ENCODE measurements at regions not wholly inside any gene's neighbourhood (a gene's known extent, or its start where the extent isn't known, plus 50 kb on each side); places are given as distances from the start of the nearest gene placed in this dataset.

DNA sequence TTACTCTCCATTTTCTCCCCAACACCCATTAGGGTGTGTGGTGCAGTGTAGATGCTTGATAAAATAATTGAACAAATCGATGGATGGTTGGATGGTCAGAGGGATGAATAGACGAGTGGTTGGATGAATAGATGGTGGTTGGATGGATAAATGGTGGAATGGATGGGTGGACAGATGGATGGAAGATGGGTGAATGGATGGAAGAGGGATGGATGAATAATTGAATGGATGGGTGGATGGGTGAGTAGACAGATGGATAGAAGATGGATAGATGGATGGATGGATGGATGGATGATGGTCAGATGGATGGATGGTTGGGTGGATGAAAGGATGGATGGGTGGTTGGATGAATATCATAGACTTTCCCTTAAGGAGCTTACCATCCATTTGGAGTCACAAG is 95.0 kb upstream of the BOD1 start:
- TF ChIP-seq, protein P1, sequence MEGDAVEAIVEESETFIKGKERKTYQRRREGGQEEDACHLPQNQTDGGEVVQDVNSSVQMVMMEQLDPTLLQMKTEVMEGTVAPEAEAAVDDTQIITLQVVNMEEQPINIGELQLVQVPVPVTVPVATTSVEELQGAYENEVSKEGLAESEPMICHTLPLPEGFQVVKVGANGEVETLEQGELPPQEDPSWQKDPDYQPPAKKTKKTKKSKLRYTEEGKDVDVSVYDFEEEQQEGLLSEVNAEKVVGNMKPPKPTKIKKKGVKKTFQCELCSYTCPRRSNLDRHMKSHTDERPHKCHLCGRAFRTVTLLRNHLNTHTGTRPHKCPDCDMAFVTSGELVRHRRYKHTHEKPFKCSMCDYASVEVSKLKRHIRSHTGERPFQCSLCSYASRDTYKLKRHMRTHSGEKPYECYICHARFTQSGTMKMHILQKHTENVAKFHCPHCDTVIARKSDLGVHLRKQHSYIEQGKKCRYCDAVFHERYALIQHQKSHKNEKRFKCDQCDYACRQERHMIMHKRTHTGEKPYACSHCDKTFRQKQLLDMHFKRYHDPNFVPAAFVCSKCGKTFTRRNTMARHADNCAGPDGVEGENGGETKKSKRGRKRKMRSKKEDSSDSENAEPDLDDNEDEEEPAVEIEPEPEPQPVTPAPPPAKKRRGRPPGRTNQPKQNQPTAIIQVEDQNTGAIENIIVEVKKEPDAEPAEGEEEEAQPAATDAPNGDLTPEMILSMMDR (IDR thresholded peaks at IDR 0.05; ENCODE audit: poor library complexity) = no peak
- TF ChIP-seq EZH2 (IDR thresholded peaks at IDR 0.05; ENCODE audit: borderline replicate concordance) (no peak), EZH2phosphoT487 (IDR thresholded peaks at IDR 0.05; ENCODE audit: low read depth, severe bottlenecking, unreplicated experiment) (no peak)
- H3K27me3 ChIP-seq = no peaks in the 10 kb centered on the region
- no peaks in the 10 kb centered on the region for H3K4me1 ChIP-seq (ENCODE audit: insufficient read depth)
- 98% methylated on average over 2 of the region's 2 CpGs for WGBS (ENCODE audit: low lambda C conversion rate, missing lambda C conversion rate)
- no peak overlapping the region for H2AFZ ChIP-seq
- DNase-seq (ENCODE audit: low spot score) = no peak
- H3K79me2 ChIP-seq = no peaks in the 10 kb centered on the region
- no peaks in the 10 kb centered on the region for H4K20me1 ChIP-seq (ENCODE audit: insufficient read depth, poor library complexity, severe bottlenecking)
- no peak overlapping the region for H3K4me2 ChIP-seq
- H3K27ac ChIP-seq = no peak overlapping the region
- H3K36me3 ChIP-seq (replicated peaks; ENCODE audit: insufficient read depth, low read depth) = no peaks in the 10 kb centered on the region
- H3K4me3 ChIP-seq = no peak overlapping the region
- no peaks in the 10 kb centered on the region for H3K9me2 ChIP-seq (replicated peaks; ENCODE audit: insufficient read depth)
- no peaks in the 10 kb centered on the region for H3K9me3 ChIP-seq (ENCODE audit: low read depth)

DNA sequence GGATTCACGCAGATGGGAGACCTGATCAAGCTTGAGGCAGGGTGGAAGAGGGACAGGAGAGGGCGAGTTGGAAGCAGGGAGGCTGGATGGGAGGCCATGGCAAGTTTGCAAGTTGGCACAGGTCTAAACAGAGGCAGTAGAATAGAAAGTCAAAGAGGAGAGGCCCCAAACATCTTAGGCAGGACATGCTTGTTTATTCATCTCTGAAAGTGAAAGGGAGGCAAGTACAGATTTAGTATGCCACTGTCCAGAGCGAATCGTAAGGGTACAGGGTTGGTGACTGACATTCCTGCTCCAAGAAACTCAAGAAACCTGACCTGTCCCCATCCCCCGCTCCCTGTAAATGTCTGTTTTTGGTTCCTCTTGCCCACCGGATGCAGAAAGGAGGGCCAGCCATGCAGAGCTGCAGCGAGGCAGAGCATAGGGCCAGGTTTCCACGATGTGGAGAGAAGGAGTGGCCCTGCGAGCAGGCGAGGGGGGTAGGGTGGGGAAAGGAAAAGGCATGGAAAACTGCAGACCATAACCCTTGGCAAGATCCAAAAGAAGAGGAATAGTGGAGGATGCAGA is 96.2 kb upstream of the BOD1 start:
- Histone ChIP-seq H3K9me3 (ENCODE audit: low read depth) (no peaks in the 10 kb centered on the region), H3K36me3 (replicated peaks; ENCODE audit: insufficient read depth, low read depth) (no peaks in the 10 kb centered on the region), H3K9me2 (replicated peaks; ENCODE audit: insufficient read depth) (no peaks in the 10 kb centered on the region), H3K27me3 (no peaks in the 10 kb centered on the region), H3K27ac (no peak overlapping the region), H2AFZ (no peak overlapping the region), H3K4me3 (no peak overlapping the region), H3K4me2 (no peak overlapping the region), H3K4me1 (ENCODE audit: insufficient read depth) (no peaks in the 10 kb centered on the region), H4K20me1 (ENCODE audit: insufficient read depth, poor library complexity, severe bottlenecking) (no peaks in the 10 kb centered on the region), H3K79me2 (no peaks in the 10 kb centered on the region)
- no peak for DNase-seq (ENCODE audit: low spot score)
- WGBS (ENCODE audit: low lambda C conversion rate, missing lambda C conversion rate) = 73% methylated on average over 10 of the region's 10 CpGs
- TF ChIP-seq EZH2phosphoT487 (IDR thresholded peaks at IDR 0.05; ENCODE audit: low read depth, severe bottlenecking, unreplicated experiment) (no peak), EZH2 (IDR thresholded peaks at IDR 0.05; ENCODE audit: borderline replicate concordance) (no peak)
- TF ChIP-seq, protein P1 (IDR thresholded peaks at IDR 0.05; ENCODE audit: poor library complexity) = no peak

DNA sequence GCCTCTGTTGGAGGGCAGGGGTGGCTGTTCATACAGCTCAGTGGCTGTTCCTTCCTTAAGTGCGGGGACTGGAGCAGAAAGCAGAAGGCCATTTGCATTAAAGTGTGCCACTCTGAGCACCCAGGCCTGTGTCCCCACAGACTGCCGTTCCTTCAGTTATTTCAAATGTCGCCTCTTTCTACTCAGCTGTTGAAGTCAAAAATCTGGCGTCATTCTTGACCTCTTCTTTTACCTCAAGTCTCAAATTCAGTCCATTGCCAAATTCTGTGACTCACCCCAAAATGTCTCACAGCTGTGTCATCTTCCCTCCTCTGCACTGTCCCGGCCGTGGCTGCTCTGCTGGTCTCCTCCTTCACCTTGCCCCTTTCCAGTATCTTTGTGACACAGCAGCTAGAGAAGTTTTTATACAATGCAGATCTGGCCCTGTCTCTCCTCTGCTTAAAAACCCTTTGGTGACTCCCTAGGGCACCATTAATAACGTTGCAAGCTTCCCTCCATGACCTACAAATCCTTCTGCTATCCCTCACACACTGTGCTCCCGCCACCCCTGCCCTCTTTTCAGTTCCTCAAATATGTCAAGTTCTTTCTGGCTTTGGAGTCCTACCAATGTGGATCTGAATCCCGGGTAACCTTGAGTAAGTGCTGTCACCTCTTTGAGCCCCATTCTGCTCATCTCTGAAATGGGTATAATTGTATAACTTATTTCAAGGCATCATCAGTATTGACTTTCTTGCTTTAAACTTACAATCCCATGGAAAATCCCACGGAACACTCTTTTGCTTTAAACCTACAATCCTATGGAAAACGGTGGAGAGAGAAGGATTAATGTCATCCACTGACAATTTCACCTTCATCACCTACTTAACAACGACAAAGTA is 98.3 kb upstream of the BOD1 start:
- Histone ChIP-seq H3K9me2 (replicated peaks; ENCODE audit: insufficient read depth) (no peaks in the 10 kb centered on the region), H3K36me3 (replicated peaks; ENCODE audit: insufficient read depth, low read depth) (no peaks in the 10 kb centered on the region), H3K79me2 (no peaks in the 10 kb centered on the region), H3K27me3 (no peaks in the 10 kb centered on the region), H2AFZ (no peak overlapping the region), H3K4me3 (no peak overlapping the region), H3K9me3 (ENCODE audit: low read depth) (no peaks in the 10 kb centered on the region), H3K4me2 (no peak overlapping the region), H4K20me1 (ENCODE audit: insufficient read depth, poor library complexity, severe bottlenecking) (no peaks in the 10 kb centered on the region), H3K27ac (no peak overlapping the region), H3K4me1 (ENCODE audit: insufficient read depth) (no peaks in the 10 kb centered on the region)
- 82% methylated on average over 12 of the region's 12 CpGs for WGBS (ENCODE audit: low lambda C conversion rate, missing lambda C conversion rate)
- no peak for DNase-seq (ENCODE audit: low spot score)
- TF ChIP-seq, protein P1 (IDR thresholded peaks at IDR 0.05; ENCODE audit: poor library complexity) = no peak
- TF ChIP-seq EZH2phosphoT487 (IDR thresholded peaks at IDR 0.05; ENCODE audit: low read depth, severe bottlenecking, unreplicated experiment) (no peak), EZH2 (IDR thresholded peaks at IDR 0.05; ENCODE audit: borderline replicate concordance) (no peak)

Measured in hepatocyte (in vitro differentiated cells).